Left ventricle myocardium inferior (tissue), 1 donor: ENCODE measurements at regions not wholly inside any gene's neighbourhood (a gene's known extent, or its start where the extent isn't known, plus 50 kb on each side); places are given as distances from the start of the nearest gene placed in this dataset.

Experiments
- DNase-seq: peaks from one replicate; pipeline ENCODE4 v3.0.0-alpha.2; 2020
- H3K27ac ChIP-seq: fragments of 200-600 bp; replicated peaks from 2 replicates; pipeline ENCODE4 v1.8.0; 2021
- H3K27me3 ChIP-seq: fragments of 200-600 bp; 2 replicates; pipeline ENCODE4 v1.8.0; 2021; ENCODE audit warnings: low read depth
- H3K36me3 ChIP-seq: fragments of 200-600 bp; 2 replicates; pipeline ENCODE4 v1.8.0; 2021
- H3K4me1 ChIP-seq: fragments of 200-600 bp; 2 replicates; pipeline ENCODE4 v1.8.0; 2021
- H3K4me3 ChIP-seq: fragments of 200-600 bp; 2 replicates; pipeline ENCODE4 v1.8.0; 2021; ENCODE audit warnings: mild to moderate bottlenecking, moderate library complexity
- H3K9me3 ChIP-seq: fragments of 200-600 bp; replicated peaks from 2 replicates; pipeline ENCODE4 v1.8.0; 2021
- intact Hi-C: fragments of 100-400 bp; cut with micrococcal nuclease; formaldehyde crosslinking; loops from one replicate; pipeline ENCODE4 v1.11.0; 2022
- TF ChIP-seq, protein P1 (sequence below): fragments of 200-600 bp; IDR thresholded peaks from 2 replicates; pipeline ENCODE4 v1.8.0; 2021; ENCODE audit warnings: antibody characterized with exemption, mild to moderate bottlenecking, borderline replicate concordance
- donor health status: DM: no; HTN: yes; CAD: no; lungs with severe emphysema.

- TF ChIP-seq, protein P1, sequence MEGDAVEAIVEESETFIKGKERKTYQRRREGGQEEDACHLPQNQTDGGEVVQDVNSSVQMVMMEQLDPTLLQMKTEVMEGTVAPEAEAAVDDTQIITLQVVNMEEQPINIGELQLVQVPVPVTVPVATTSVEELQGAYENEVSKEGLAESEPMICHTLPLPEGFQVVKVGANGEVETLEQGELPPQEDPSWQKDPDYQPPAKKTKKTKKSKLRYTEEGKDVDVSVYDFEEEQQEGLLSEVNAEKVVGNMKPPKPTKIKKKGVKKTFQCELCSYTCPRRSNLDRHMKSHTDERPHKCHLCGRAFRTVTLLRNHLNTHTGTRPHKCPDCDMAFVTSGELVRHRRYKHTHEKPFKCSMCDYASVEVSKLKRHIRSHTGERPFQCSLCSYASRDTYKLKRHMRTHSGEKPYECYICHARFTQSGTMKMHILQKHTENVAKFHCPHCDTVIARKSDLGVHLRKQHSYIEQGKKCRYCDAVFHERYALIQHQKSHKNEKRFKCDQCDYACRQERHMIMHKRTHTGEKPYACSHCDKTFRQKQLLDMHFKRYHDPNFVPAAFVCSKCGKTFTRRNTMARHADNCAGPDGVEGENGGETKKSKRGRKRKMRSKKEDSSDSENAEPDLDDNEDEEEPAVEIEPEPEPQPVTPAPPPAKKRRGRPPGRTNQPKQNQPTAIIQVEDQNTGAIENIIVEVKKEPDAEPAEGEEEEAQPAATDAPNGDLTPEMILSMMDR = no peak
- no peaks in the 10 kb centered on the region for H3K36me3 ChIP-seq
- intact Hi-C loops = no loop called here
- H3K27me3 ChIP-seq = peaks cover 9% of the 10 kb centered on the region
- DNase-seq = no peak
- no peaks in the 10 kb centered on the region for H3K9me3 ChIP-seq
- H3K4me3 ChIP-seq = no peak overlapping the region
- H3K4me1 ChIP-seq = peaks cover 13% of the 10 kb centered on the region
- H3K27ac ChIP-seq = no peak overlapping the region
Observed at GRCh38 chr2:204260901-204261300, 284.4 kb upstream of the PARD3B start.

DNA sequence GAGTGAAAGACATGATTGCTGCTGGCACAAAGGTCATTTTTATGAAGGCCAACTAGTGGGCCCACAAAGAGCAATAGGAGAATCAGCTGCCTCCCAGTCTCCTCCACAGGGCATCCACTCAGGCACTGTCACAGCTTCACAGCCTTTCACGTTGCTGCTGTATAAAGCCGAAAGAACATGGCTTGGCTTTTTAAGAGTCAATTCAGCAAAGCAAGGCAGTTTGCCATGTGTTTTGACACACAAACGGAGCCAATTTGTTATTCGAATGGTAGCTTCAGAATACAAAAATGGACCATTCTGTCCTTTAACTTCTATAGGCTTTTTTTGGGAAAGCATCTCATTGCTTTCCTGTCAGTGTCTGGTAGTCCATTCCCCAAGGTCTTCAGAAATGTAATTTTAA, 283.4 kb upstream of the PARD3B start:
- intact Hi-C loops = no loop called here
- Histone ChIP-seq H3K27me3 (peaks cover 9% of the 10 kb centered on the region), H3K36me3 (no peaks in the 10 kb centered on the region), H3K4me1 (peaks cover 13% of the 10 kb centered on the region), H3K9me3 (no peaks in the 10 kb centered on the region), H3K27ac (no peak overlapping the region), H3K4me3 (no peak overlapping the region)
- TF ChIP-seq, protein P1 = no peak
- DNase-seq = no peak

GRCh38 chr2:204264085-204264553, 281.2 kb upstream of the PARD3B start:
- no peaks in the 10 kb centered on the region for H3K36me3 ChIP-seq
- no peak for DNase-seq
- H3K27me3 ChIP-seq = peaks cover 9% of the 10 kb centered on the region
- H3K27ac ChIP-seq = no peak overlapping the region
- H3K9me3 ChIP-seq = no peaks in the 10 kb centered on the region
- H3K4me3 ChIP-seq = no peak overlapping the region
- TF ChIP-seq, protein P1 = no peak
- intact Hi-C loops = no loop called here
- peaks cover 13% of the 10 kb centered on the region for H3K4me1 ChIP-seq

DNA sequence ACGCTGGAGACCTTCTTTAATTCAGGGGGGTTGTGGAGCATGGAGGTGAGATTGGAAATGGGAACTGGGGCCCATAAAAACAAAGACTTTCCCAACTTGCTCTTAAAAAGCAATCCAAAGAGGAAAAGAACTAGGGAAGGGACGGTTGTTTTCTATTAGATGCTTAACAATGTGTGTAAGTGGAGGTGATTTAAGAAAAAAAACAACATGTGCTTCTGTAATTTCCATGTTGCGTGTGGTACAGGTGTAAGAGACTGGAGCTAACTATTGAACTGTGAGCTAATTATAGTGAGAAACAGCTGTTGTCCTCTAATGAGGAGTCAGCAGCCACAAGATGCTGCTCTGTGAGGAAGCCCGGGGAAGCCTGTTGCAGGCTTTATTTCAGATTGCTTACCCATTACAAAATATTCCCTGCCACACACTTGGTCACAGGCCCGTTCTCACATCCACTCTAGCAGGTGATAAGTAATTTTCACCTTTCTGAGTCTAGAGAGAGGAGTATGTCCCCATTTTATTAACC, 280.6 kb upstream of the PARD3B start:
- H3K36me3 ChIP-seq = no peaks in the 10 kb centered on the region
- TF ChIP-seq, protein P1 = no peak
- no peak for DNase-seq
- intact Hi-C loops = loop anchor here (5.0 kb wide), 1 partner anchor 1413 kb away; no protein-coding TSS in a partner anchor
- H3K9me3 ChIP-seq = no peaks in the 10 kb centered on the region
- no peak overlapping the region for H3K4me3 ChIP-seq
- H3K27ac ChIP-seq = no peak overlapping the region
- peaks cover 9% of the 10 kb centered on the region for H3K27me3 ChIP-seq
- H3K4me1 ChIP-seq = peaks cover 13% of the 10 kb centered on the region

- intact Hi-C loops = loop anchor here (5.0 kb wide), 1 partner anchor 1412 kb away; no protein-coding TSS in a partner anchor
- DNase-seq = no peak
- H3K27ac ChIP-seq = no peak overlapping the region
- no peak overlapping the region for H3K4me3 ChIP-seq
- peaks cover 7% of the 10 kb centered on the region for H3K9me3 ChIP-seq
- H3K36me3 ChIP-seq = no peaks in the 10 kb centered on the region
- H3K4me1 ChIP-seq = peaks cover 8% of the 10 kb centered on the region
- peaks cover 9% of the 10 kb centered on the region for H3K27me3 ChIP-seq
- TF ChIP-seq, protein P1 = no peak
Observed at GRCh38 chr2:204265681-204266181, 279.5 kb upstream of the PARD3B start.
